ENCODE measurements at regions not wholly inside any gene's neighbourhood (a gene's known extent, or its start where the extent isn't known, plus 50 kb on each side); places are given as distances from the start of the nearest gene placed in this dataset.

DNA sequence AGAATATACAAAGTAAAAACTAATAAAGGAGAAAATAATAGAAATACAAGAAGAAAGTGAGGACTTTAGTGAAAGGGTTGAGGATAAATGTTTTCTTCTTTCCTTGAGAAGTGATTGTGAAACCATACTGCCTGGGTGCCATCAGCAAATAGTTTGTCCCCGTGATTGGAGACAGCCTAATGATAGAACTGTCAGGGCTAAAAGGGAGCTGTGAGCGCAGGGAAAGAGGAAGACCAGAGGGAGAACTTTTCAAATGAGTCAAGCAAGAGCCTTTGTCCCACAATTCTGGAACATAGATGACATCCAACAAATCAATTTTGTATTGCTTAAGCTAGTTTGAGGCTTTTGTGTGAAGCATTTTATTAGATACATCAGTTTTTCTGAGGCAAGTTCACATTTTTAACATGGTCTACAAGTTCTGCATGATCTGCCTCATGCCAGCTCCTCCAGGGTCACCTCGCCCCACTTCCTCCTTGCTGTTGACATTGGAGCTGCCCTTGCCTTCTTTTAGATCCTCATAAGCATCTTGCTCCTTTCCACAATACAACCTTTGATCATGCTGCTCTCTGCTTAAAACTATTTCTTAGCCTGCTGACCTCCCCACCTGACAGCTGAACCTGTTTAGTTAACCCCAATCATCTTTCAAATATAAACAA is 213.4 kb upstream of the REG3G start:
- TF ChIP-seq EP300 (IDR thresholded peaks at IDR 0.05) (no peak), POLR2A (IDR thresholded peaks at IDR 0.05) (no peak)
- TF ChIP-seq, protein P1, sequence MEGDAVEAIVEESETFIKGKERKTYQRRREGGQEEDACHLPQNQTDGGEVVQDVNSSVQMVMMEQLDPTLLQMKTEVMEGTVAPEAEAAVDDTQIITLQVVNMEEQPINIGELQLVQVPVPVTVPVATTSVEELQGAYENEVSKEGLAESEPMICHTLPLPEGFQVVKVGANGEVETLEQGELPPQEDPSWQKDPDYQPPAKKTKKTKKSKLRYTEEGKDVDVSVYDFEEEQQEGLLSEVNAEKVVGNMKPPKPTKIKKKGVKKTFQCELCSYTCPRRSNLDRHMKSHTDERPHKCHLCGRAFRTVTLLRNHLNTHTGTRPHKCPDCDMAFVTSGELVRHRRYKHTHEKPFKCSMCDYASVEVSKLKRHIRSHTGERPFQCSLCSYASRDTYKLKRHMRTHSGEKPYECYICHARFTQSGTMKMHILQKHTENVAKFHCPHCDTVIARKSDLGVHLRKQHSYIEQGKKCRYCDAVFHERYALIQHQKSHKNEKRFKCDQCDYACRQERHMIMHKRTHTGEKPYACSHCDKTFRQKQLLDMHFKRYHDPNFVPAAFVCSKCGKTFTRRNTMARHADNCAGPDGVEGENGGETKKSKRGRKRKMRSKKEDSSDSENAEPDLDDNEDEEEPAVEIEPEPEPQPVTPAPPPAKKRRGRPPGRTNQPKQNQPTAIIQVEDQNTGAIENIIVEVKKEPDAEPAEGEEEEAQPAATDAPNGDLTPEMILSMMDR (IDR thresholded peaks at IDR 0.05): no peak

All from sigmoid colon (tissue), 4 donors.